GM12892 (cell line): ENCODE measurements at regions not wholly inside any gene's neighbourhood (a gene's known extent, or its start where the extent isn't known, plus 50 kb on each side); places are given as distances from the start of the nearest gene placed in this dataset.

Experiments used
- POLR2A ChIP-seq: IDR thresholded peaks from 2 replicates; pipeline ENCODE4 v1.6.1; 2011; ENCODE audit warnings: low read depth, low read length, control low read depth
- POLR2AphosphoS5 ChIP-seq: IDR thresholded peaks from 2 replicates; pipeline ENCODE4 v1.6.1; 2011; ENCODE audit warnings: low read depth, low read length, control low read depth
- TAF1 ChIP-seq: IDR thresholded peaks from 2 replicates; pipeline ENCODE4 v1.6.1; 2011; ENCODE audit warnings: low read depth, mild to moderate bottlenecking, control low read depth, low read length, borderline replicate concordance

- TF ChIP-seq TAF1, result no peak
- no peak for TF ChIP-seq POLR2AphosphoS5
- TF ChIP-seq POLR2A, result no peak
These were observed 131.1 kb downstream of the VEGFA start for GRCh38 chr6:43900916-43901732.
